HEK293T (cell line): ENCODE measurements at regions not wholly inside any gene's neighbourhood (a gene's known extent, or its start where the extent isn't known, plus 50 kb on each side); places are given as distances from the start of the nearest gene placed in this dataset.

Source experiments
- CTCF ChIA-PET: fragments of 350-600 bp; formaldehyde crosslinking; extraction: SDS; loops from one replicate; lab custom pipeline; 2021; ENCODE audit warnings: antibody characterized with exemption, inconsistent platforms; lab: Yijun Ruan, JAX
- POLR2A ChIA-PET: fragments of 350-600 bp; formaldehyde crosslinking; extraction: SDS; loops from one replicate; lab custom pipeline; 2020; ENCODE audit warnings: antibody characterized with exemption, inconsistent platforms; lab: Yijun Ruan, JAX
- DNase-seq: peaks from one replicate; pipeline ENCODE4 v3.0.0; 2012; ENCODE audit warnings: mixed read lengths; ENCODE audit errors: extremely low spot score
- ARNT ChIP-seq: fragments of 450-650 bp; IDR thresholded peaks from 2 replicates; pipeline ENCODE4 v1.6.1; 2017; ENCODE audit warnings: mild to moderate bottlenecking
- BHLHE40 ChIP-seq: fragments of 450-650 bp; IDR thresholded peaks from 2 replicates; pipeline ENCODE4 v1.6.1; 2016; ENCODE audit warnings: mild to moderate bottlenecking, moderate library complexity, borderline replicate concordance
- CTBP1 ChIP-seq: fragments of 450-650 bp; IDR thresholded peaks from 2 replicates; pipeline ENCODE4 v1.6.1; 2016; ENCODE audit warnings: borderline replicate concordance
- ELF4 ChIP-seq: fragments of 450-650 bp; IDR thresholded peaks from 2 replicates; pipeline ENCODE4 v1.6.1; 2017; ENCODE audit warnings: antibody characterized with exemption
- FOXA1 ChIP-seq: fragments of 450-650 bp; IDR thresholded peaks from 2 replicates; pipeline ENCODE4 v1.6.1; 2016; ENCODE audit warnings: mild to moderate bottlenecking
- FOXK2 ChIP-seq: fragments of 450-650 bp; IDR thresholded peaks from 2 replicates; pipeline ENCODE4 v1.6.1; 2016; ENCODE audit warnings: mild to moderate bottlenecking
- FOXM1 ChIP-seq: fragments of 450-650 bp; IDR thresholded peaks from 2 replicates; pipeline ENCODE4 v1.6.1; 2017; ENCODE audit warnings: mild to moderate bottlenecking, borderline replicate concordance
- HDGF ChIP-seq: fragments of 450-650 bp; IDR thresholded peaks from 2 replicates; pipeline ENCODE4 v1.6.1; 2017; ENCODE audit warnings: antibody characterized with exemption, borderline replicate concordance
- L3MBTL2 ChIP-seq: fragments of 450-650 bp; conservative IDR thresholded peaks from 2 replicates; pipeline ENCODE4 v1.6.1; 2016; ENCODE audit warnings: mild to moderate bottlenecking
- LEF1 ChIP-seq: fragments of 450-650 bp; IDR thresholded peaks from 2 replicates; pipeline ENCODE4 v1.6.1; 2017; ENCODE audit warnings: mild to moderate bottlenecking, borderline replicate concordance
- NFRKB ChIP-seq: fragments of 450-650 bp; IDR thresholded peaks from 2 replicates; pipeline ENCODE4 v1.6.1; 2016; ENCODE audit warnings: mild to moderate bottlenecking, moderate library complexity
- SP1 ChIP-seq: fragments of 450-650 bp; IDR thresholded peaks from 2 replicates; pipeline ENCODE4 v1.6.1; 2017
- SUZ12 ChIP-seq: fragments of 450-650 bp; IDR thresholded peaks from 2 replicates; pipeline ENCODE4 v1.6.1; 2016; ENCODE audit warnings: mild to moderate bottlenecking
- TARDBP ChIP-seq: fragments of 450-650 bp; IDR thresholded peaks from 2 replicates; pipeline ENCODE4 v1.6.1; 2016
- ZNF384 ChIP-seq: fragments of 450-650 bp; IDR thresholded peaks from 2 replicates; pipeline ENCODE4 v1.6.1; 2016
- TF ChIP-seq, protein P1 (sequence below): fragments of 450-650 bp; IDR thresholded peaks from 2 replicates; pipeline ENCODE4 v1.6.1; 2016

DNA sequence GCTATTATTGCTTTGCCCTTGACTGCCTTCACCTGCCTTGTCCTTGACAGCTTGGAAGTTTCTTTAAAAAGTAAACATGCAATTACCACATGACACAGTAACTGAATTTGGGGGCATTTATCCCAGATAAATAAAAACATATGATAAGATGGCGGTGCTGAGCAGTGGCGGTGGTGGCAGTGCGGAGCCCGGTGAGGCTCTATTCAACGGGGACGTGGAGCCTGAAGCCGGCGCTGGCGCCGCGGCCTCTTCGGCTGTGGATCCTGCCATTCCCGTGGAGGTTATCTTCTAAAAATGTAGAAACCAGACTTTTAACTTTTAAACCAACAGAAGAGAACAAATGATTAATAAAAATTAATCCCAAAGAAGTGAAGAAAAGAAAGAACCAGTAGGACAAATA is 59.7 kb upstream of the ZDHHC15 start:
- DNase-seq = no peak
- TF ChIP-seq ELF4 (no peak), FOXA1 (no peak), LEF1 (no peak), SUZ12 (no peak), ARNT (no peak), SP1 (no peak), HDGF (no peak), BHLHE40 (no peak), TARDBP (no peak), ZNF384 (no peak), NFRKB (no peak), FOXK2 (no peak), L3MBTL2 (no peak), CTBP1 (no peak), FOXM1 (no peak)
- TF ChIP-seq, protein P1, sequence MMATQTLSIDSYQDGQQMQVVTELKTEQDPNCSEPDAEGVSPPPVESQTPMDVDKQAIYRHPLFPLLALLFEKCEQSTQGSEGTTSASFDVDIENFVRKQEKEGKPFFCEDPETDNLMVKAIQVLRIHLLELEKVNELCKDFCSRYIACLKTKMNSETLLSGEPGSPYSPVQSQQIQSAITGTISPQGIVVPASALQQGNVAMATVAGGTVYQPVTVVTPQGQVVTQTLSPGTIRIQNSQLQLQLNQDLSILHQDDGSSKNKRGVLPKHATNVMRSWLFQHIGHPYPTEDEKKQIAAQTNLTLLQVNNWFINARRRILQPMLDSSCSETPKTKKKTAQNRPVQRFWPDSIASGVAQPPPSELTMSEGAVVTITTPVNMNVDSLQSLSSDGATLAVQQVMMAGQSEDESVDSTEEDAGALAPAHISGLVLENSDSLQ = no peak
- CTCF ChIA-PET = no interaction called here
- POLR2A ChIA-PET = no interaction called here
